ENCODE measurements at regions not wholly inside any gene's neighbourhood (a gene's known extent, or its start where the extent isn't known, plus 50 kb on each side); places are given as distances from the start of the nearest gene placed in this dataset.

GRCh38 chr9:78491402-78491801 lies 194.5 kb downstream of the PSAT1 start:
- in situ Hi-C loops (cut with HindIII; ENCODE audit: low sequenced_read_pairs), result no loop called here

- in situ Hi-C loops (cut with HindIII; ENCODE audit: low sequenced_read_pairs), result no loop called here
Observed at GRCh38 chr9:78493166-78493742, 196.3 kb downstream of the PSAT1 start.

- in situ Hi-C loops (cut with HindIII; ENCODE audit: low sequenced_read_pairs), result no loop called here
Observed at GRCh38 chr9:78502566-78502965, 205.6 kb downstream of the PSAT1 start.

GRCh38 chr9:78505546-78505945 lies 208.6 kb downstream of the PSAT1 start:
- in situ Hi-C loops (cut with HindIII; ENCODE audit: low sequenced_read_pairs), result no loop called here

- in situ Hi-C loops (cut with HindIII; ENCODE audit: low sequenced_read_pairs), result no loop called here
Observed at GRCh38 chr9:78507037-78507436, 210.1 kb downstream of the PSAT1 start.

GRCh38 chr9:78510035-78510434 lies 213.1 kb downstream of the PSAT1 start:
- in situ Hi-C loops (cut with HindIII; ENCODE audit: low sequenced_read_pairs), result no loop called here

GRCh38 chr9:78515108-78515507 lies 218.2 kb downstream of the PSAT1 start:
- in situ Hi-C loops (cut with HindIII; ENCODE audit: low sequenced_read_pairs), result no loop called here

GRCh38 chr9:78519786-78520185 lies 222.9 kb downstream of the PSAT1 start:
- in situ Hi-C loops (cut with HindIII; ENCODE audit: low sequenced_read_pairs), result loop anchor here (5.0 kb wide), 1 partner anchor 52 kb away; no protein-coding TSS in a partner anchor

GRCh38 chr9:78521680-78522079 lies 224.8 kb downstream of the PSAT1 start:
- in situ Hi-C loops (cut with HindIII; ENCODE audit: low sequenced_read_pairs), result loop anchor here (5.0 kb wide), 1 partner anchor 54 kb away; no protein-coding TSS in a partner anchor

GRCh38 chr9:78525986-78526560 lies 229.1 kb downstream of the PSAT1 start:
- in situ Hi-C loops (cut with HindIII; ENCODE audit: low sequenced_read_pairs), result no loop called here

GRCh38 chr9:78533500-78533899 lies 236.6 kb downstream of the PSAT1 start:
- in situ Hi-C loops (cut with HindIII; ENCODE audit: low sequenced_read_pairs), result no loop called here

GRCh38 chr9:78539188-78539587 lies 242.3 kb downstream of the PSAT1 start:
- in situ Hi-C loops (cut with HindIII; ENCODE audit: low sequenced_read_pairs), result no loop called here

- in situ Hi-C loops (cut with HindIII; ENCODE audit: low sequenced_read_pairs), result no loop called here
Observed at GRCh38 chr9:78539904-78540303, 243.0 kb downstream of the PSAT1 start.

GRCh38 chr9:78541868-78542443 lies 245.0 kb downstream of the PSAT1 start:
- in situ Hi-C loops (cut with HindIII; ENCODE audit: low sequenced_read_pairs), result no loop called here

- in situ Hi-C loops (cut with HindIII; ENCODE audit: low sequenced_read_pairs), result no loop called here
Observed at GRCh38 chr9:78542491-78543181, 245.7 kb downstream of the PSAT1 start.

GRCh38 chr9:78543353-78543752 lies 246.4 kb downstream of the PSAT1 start:
- in situ Hi-C loops (cut with HindIII; ENCODE audit: low sequenced_read_pairs), result no loop called here

GRCh38 chr9:78544230-78544629 lies 247.3 kb downstream of the PSAT1 start:
- in situ Hi-C loops (cut with HindIII; ENCODE audit: low sequenced_read_pairs), result no loop called here

- in situ Hi-C loops (cut with HindIII; ENCODE audit: low sequenced_read_pairs), result no loop called here
Observed at GRCh38 chr9:78547831-78548230, 250.9 kb downstream of the PSAT1 start.

- in situ Hi-C loops (cut with HindIII; ENCODE audit: low sequenced_read_pairs), result no loop called here
Observed at GRCh38 chr9:78548670-78549069, 251.7 kb downstream of the PSAT1 start.

GRCh38 chr9:78549711-78550110 lies 252.8 kb downstream of the PSAT1 start:
- in situ Hi-C loops (cut with HindIII; ENCODE audit: low sequenced_read_pairs), result no loop called here

- in situ Hi-C loops (cut with HindIII; ENCODE audit: low sequenced_read_pairs), result no loop called here
Observed at GRCh38 chr9:78552802-78553201, 255.9 kb downstream of the PSAT1 start.

GRCh38 chr9:78557540-78557939 lies 260.6 kb downstream of the PSAT1 start:
- in situ Hi-C loops (cut with HindIII; ENCODE audit: low sequenced_read_pairs), result no loop called here

Measured in endothelial cell of hepatic sinusoid (primary cell).